Muscle of back (tissue), 3 donors: ENCODE measurements at regions not wholly inside any gene's neighbourhood (a gene's known extent, or its start where the extent isn't known, plus 50 kb on each side); places are given as distances from the start of the nearest gene placed in this dataset.
"Not testable (repeated sequence)": the region's sequence is repeated elsewhere in the genome, so short reads cannot be mapped to it uniquely, and the experiment has no call there.

Experiments
- DNase-seq, 3 donors: peaks; one replicate each; pipeline versions ENCODE4 v3.0.0 to v3.0.0-alpha.2; 2013

DNA sequence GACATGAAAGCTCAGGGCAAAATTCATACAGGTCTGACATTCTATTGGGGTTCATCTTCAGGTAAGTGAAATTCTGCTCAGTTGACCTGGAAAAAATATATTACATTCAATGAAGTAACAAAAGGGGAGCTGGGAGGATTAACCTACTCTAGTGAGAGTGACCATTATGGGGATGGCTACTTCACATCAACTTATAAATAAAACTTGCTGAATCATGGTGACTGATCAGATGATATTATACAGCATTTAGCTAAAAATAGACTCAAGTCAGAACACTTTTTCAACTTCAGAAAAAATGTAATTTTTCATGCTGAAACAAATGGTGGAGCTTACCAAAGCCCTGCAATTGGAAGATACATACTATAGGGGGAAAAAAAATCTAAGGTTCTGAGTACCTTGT, 800.2 kb downstream of the FSCB start:
- DNase-seq = no peak

DNA sequence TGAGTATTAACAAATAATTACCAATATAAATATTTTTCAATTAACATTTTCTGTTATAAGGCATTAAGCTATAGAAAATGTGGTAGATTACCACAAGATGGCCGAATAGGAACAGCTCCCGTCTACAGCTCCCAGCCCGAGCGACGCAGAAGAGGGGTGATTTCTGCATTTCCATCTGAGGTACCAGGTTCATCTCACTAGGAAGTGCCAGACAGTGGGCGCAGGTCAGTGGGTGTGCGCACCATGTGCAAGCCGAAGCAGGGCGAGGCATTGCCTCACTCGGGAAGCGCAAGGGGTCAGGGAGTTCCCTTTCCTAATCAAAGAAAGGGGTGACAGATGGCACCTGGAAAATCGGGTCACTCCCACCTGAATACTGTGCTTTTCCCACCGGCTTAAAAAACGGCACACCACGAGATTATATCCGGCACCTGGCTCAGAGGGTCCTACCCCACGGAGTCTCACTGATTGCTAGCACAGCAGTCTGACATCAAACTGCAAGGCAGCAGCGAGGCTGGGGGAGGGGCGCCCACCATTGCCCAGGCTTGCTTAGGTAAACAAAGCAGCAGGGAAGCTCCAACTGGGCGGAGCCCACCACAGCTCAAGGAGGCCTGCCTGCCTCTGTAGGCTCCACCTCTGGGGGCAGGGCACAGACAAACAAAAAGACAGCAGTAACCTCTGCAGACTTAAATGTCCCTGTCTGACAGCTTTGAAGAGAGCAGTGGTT, 808.4 kb downstream of the FSCB start:
- DNase-seq = not testable (repeated sequence)

DNA sequence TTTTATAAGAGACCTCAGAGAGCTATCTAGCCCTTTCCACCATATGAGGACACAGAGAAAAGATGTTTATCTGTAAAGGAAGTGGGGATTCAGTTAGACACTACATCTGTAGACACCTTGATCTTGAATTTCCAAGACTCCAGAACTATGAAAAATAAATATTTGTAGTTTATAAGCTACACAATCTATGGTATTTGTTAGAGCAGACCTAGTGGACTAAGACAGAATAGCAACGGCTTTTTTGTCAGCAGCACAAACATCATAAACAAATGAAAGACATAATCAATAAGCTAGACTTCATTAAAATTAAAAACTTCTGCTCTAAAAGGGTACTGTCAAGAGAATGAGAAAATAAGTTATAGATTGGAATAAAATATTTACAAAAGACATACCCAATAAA, 810.1 kb downstream of the FSCB start:
- DNase-seq = no peak

DNA sequence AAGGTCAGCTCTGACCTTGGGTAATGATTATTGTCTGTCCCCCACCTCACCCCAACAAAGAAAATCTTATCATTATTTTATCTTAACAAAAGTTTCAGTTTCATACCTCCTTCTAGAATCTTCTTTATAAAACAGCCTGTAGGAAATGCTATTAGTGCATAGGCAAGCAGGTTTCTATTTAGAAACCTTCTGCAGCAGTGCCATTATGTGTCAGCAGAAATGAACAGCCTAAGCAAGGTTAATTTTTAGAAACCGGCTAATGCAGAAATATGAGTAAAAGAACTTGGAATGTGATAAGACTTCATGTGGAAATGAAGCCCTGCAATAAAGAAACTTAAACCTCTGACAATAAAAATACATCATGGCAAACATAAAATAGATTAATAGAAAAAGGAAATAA, 814.4 kb downstream of the FSCB start:
- no peak for DNase-seq

DNA sequence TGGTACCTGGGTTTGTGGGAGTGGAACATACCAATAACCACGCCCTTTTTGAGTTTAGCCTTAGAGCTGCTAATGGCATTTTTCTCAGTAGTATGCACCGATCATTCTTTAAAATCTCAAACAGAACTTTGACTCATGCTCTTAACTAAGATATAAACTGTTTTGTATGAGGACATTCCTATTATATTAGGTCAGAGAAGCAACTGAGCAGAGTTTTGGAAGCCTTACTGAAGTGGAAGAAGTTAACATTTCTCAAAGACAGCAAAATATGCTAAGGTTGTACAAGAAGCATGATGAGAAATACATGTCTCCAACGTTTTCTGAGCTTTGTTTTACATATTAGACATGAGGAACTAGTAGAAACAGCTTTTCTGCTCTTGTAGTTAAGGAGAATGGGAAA, 819.2 kb downstream of the FSCB start:
- DNase-seq = peak; percentile 19 to 53 (median 33)

DNA sequence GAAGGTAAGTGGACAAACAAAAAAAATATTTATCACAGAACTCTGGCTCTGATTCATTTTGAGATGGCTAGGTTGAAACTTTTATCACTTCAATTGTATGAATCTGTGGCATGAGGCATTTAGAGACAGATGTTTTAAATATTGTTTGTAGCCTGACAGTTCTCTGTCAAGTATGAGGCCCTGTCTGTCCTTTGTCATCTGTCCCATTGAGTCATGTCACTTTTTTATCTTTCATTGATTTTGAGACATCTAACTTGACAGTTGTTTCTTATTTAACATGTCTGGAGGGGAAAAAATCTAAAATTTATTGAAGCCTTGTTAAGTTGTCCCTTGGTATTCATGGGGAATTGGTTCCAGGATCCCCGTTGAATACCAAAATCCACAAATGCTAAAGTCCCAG, 829.5 kb downstream of the FSCB start:
- no peak for DNase-seq

DNA sequence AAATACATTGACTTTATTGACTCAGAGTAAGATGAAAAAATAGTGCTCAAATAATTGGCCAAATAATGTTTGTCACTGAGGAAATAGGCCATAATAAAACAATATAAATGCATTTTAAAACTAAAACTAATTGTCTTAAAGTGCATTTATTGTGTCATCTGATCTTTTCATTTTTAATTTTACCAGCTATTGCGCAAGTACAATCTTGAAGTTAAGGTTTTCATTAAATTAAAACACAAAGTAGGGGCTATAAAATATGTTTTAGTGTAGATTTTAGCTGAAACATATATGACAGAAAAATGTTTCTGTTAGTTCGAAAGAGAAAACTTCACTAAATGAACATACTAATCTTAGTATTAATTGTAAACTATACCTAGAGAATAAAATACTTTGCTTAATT, 832.8 kb downstream of the FSCB start:
- no peak for DNase-seq

DNA sequence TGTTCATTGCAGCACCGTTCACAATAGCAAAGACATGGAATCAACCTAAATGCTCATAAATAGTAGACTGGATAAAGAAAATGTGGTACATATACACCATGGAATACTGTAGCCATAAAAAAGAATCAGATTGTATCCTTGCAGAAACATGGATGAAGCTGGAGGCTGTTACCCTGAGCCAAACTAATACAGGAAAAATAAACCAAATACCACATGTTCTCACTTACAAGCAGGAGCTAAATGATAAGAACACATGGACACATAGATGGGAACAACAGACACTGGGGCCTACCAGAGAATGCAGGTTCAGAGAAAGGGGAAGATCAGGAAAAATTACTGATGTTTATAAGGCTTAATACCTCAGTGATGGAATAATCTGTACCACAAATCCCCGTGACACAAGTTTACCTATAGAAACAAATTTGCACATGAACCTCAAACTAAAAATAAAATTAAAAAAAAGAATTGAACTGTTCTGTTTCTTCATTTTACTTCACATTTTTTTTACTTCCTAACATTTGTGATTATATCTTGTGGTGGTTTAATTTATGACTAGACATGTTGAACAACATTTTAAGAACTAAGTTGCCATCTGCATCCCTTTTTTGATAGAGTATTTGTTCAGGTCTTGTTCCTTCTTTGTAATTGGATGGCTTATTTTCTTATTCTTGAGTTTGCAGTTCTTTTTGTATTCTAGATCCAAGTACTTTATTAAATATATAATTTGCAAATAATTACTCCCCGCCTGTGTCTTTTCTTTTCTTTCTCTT, 835.2 kb downstream of the FSCB start:
- DNase-seq = peak in 1 of 3 donors; percentile 14

DNA sequence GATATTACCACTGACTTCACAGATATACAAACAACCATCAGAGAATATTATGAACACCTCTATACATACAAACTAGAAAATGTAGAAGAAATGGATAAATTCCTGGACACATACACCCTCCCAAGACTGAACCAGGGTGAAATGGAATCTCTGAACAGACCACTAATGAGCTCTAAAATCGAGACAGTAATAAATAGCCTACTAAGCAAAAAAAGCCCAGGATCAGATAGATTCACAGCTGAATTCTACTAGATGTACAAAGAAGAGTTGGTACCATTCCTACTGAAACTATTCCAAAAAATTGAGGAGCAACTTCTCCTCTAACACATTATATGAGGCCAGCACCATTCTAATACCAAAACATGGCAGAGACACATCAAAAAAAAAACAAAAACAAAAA, 837.7 kb downstream of the FSCB start:
- no peak for DNase-seq

DNA sequence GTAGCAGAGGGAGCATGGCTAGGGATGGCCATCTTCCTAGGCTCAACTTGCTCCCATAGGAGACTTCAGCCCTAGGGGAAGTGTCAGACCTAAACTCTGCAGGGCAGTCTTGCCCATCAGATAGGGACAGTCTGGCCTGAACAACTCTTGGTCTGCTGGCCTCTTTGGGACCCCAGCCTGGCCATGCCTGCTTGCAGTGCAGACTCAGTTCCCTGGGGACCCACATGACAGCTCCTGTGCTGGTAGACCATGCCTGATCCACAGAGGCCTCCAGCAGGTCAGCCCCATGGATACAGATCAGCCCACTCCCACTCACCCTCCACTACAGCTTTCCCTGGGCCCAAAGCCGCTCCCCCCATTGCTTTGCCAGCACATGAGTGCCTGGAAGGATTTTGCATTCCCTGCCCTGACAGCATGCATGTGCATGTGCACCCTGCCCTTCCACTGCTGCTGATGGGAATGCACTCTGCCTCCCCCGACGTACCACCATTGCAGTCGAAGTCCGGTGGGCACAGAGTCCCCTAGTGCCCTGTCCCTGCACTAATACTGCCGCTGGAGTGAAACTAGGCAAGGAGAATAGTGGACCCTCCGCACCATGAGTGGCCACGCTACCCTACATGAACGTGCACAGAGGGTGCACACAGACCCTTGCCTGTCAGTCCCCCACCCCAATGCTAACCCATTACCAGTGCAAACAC, 841.4 kb downstream of the FSCB start:
- DNase-seq = no peak

DNA sequence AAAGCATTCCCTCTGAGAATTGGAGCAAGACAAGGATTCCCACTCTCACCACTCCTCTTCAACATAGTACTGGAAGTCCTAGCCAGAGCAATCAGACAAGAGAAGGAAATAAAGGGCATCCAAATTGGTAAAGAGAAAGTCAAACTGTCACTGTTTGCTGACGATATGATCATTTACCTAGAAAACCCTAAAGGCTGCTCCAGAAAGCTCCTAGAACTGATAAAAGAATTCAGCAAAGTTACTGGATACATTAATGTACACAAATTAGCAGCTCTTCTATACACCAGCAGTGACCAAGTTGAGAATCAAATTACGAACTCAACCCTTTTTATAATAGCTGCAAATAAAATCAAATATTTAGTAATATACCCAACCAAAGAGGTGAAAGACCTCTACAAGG, 851.9 kb downstream of the FSCB start:
- DNase-seq = not testable (repeated sequence)

DNA sequence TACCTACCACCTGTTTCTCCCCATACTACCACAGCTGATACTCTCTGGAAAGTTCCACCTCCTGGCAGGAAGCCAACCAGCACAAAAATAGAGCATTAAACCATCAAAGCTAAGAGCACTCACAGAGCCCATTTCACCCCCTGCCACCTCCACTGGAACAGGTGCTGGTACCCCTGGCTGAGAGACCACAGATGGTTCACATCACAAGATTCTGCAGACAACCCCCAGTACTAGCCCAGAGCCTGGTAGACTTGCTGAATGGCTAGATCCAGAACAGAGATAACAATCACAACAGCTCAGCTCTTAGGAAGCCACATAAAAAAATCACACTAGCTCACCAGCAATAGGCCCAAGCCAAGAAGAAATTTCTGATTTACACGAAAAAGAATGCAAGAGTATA, 855.2 kb downstream of the FSCB start:
- peak in 1 of 3 donors; percentile 0 for DNase-seq

DNA sequence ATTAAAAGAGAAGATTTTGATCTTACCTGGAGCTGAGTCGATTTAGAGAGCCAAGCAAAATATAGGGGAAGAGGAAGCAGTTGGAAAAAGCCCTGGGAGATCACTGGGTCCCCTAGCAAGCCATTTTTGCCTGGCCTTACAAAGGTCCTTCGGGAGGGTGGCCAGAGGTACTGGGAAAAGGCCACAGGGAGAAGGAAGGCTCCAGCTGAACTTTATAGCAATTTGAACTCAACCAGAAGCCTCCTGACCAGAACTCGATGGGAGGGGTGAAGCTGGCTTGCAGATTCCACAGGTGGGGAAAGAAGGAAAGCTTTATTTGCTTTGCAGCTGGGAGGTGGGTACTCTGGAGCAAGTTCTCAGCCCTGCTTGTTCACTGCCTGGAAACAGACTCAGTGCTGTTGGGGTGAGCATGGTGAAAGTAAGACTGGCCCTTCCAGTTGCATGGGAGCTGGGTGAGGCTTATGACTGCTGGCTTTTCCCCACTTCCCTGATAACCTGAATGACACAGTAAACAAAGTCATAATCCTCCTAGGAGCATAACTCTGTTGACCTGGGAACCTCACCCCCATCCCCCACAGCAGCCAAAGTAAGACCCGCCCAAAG, 855.8 kb downstream of the FSCB start:
- no peak for DNase-seq

DNA sequence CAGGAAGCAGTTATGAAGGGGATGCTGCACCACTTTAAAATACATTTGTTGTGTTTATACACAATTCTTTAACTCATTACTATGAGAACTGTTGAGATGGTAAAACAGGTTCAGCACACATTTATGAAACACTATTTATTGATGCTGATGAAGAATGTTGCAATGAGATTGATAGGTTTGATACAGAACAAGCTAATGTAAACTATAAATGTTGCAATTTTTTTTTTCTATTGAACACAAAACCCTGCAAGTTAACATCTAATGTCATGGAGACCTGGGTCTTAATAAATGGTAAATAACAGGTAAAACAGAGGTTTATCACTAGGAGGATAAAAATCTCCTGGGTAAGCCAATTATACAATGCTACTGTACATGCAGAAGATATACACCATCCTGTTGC, 857.6 kb downstream of the FSCB start:
- DNase-seq = no peak

DNA sequence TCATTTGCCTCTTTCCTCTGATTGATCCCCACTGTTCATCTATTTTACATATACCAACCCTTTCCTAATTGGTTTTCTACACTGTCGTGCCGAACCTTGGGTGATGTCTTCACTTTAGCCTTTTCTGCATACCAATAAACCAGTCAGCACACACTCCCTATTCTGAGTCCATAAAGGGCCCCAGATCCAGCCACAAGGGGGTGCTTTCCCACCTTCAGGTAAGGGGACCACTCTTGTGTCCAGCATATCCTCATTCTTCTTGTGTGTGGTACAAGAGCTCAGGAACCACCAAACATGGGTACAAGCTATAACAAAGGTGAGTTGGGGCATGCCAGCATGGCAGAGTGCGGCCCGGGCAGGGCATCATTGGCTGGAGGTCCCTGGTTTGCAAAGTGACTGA, 859.8 kb downstream of the FSCB start:
- DNase-seq = no peak

DNA sequence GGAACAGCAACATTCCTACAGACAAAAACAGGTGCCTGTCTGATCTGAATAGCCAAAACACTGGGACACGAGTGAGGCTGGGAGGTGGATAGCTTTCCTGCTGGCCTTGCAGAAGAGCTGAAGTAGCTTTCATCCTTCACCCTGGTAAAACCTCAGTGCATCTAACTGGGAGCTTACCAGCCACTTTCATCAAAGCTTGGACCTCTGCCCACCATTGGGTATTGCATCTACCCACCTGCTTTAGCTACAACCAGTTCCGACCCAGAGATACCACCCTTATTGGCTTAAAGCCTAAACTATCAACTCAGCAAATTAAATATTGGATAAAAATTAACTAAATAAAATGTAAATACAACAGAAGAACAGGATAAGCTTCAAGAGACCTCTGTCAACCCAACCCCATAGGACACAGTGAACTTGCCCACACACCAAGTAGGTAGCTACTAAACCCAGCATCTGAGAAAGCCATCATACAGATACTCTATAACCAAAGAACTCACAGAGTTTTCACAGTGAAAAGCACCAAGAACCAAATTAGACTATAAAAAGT, 866.3 kb downstream of the FSCB start:
- no peak for DNase-seq

DNA sequence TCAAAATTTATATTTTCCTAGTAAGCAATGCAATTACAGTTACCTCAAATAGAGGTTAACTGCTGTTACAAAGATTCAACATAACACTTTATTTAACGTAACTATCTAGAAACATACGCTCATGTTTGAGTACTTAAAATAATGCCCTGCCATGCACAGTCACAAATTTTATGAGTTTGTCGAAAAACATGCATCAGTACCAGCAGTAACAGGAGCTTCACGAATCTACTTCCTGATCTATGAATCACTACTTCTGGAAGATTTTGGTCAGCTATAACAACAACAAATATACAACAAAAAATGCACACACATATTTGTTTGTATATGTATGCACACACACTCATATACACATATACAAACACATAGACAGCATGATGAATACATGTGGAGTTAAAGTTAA, 881.8 kb downstream of the FSCB start:
- DNase-seq = no peak

DNA sequence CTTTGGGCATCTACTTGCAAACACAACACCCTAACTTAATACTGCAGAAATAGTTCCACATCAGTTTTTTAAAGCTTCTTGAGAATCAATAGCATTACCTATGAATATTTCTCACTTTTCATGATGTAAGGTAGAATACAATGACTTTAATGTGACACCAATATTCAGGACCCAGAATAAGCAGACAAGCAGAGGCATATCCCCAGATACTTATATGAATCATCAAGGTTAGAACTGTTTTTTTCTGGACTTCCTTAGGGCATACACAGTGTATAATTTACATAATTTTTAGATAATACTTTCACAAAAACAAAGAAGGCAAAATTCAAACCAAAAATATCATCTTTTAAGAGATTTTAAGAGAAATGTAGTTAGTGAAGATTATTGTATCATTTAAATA, 885.8 kb downstream of the FSCB start:
- DNase-seq = no peak

DNA sequence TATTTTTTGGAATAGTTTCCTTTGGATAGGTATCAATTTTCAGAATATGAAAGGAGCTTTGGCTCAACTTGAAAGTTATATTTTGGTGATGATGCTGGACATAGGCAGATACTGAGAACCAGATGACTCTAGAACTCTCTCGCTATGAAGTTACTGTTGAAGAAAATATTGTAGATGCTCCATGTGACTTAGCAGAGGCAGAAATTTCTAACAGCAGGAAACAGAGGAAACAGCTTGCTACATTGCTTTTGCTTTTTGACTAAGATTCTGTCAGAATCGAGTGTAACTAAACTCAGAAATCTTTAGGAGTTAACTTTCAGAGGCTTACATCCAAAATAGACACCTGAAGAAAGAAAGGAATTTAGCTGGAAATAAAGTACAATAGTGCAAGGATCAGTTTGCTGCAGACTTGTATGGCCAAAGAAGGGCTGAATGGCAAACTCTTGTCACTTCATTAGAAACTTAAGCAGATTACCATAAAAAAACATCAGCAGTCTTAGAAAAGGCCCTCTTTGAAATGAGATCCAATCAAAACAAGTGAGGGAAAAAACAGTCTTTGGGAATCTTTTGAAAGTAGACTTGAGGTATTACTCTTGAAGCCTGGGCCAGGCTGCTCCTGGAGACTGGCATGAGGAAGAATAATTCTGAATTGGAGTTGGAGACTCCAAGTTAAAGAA, 911.8 kb downstream of the FSCB start:
- no peak for DNase-seq

DNA sequence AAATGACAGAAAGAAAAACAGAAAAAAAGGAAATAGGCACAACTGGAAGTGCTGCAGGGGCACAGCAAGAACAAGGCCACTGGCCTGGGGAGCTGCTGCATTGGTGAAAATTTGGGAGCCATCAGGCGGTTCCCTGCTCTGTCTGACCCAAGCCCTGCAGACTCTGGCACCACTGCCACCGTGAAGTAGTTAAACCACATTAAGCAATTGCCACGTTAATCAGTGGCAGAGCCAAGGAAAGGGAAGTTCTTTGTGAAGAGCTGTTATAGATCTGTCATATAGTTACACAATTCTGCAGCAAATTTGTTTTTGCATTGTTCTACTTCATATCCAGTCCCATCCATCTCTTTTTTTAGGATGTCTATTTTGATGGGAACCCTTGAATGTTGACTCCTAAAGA, 915.3 kb downstream of the FSCB start:
- no peak for DNase-seq

DNA sequence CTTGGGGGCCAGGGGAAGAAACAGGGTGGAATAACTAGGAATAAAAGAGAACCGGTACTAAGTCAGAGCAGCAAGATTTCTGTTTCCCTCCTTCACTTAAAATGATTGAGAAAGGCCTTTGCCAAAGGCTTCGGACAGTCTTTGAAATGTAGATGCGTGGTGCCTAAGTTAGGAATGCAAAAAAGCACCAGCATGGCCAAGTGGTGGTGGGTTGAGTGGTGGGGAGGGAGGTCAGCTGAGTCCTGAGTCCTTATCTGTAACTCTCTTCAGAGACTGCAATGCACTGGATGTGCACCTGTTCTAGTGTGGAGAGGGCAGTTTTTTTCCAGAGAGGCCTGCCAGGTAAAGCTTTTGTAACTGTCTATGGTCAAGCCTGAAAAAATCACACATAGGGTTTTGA, 919.9 kb downstream of the FSCB start:
- no peak for DNase-seq

DNA sequence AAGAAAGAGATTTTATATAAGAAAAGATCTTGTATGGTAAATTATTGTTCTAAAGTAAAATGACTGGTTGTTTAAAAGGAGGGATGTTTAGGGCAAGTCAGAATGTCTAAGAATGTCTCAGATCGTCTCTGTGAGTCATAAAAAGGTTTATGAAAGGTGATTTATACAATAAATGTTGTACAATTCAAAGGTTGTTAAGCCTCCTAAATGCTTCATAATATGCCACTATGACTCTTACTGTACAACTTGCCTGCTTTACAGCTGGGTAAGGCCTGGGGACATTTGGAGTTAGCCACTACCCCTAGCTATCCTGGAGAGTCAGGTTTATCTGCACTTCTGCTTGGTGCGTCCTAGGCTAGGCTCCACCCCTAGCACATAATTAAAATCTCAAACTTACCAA, 927.4 kb downstream of the FSCB start:
- no peak for DNase-seq
